Keratinocyte (primary cell): ENCODE measurements at regions not wholly inside any gene's neighbourhood (a gene's known extent, or its start where the extent isn't known, plus 50 kb on each side); places are given as distances from the start of the nearest gene placed in this dataset.

Source experiments
- EZH2 ChIP-seq: IDR thresholded peaks from one replicate; pipeline ENCODE4 v1.6.1; 2012; ENCODE audit warnings: inconsistent platforms, mild to moderate bottlenecking, low read length, moderate library complexity
- TF ChIP-seq, protein P1 (sequence below), 3 experiments: IDR thresholded peaks in 1 of 3; conservative IDR thresholded peaks in 1 of 3; optimal IDR thresholded peaks in 1 of 3; 2 replicates in 2 of 3; 3 replicates in 1 of 3; pipeline versions ENCODE3 to v1.5.1; 2011; ENCODE audit warnings: low read length in 3 of 3, mild to moderate bottlenecking in 3 of 3, moderate library complexity in 2 of 3, control low read depth in 1 of 3, inconsistent platforms in 1 of 3; ENCODE audit not compliant: insufficient read depth in 2 of 3; ENCODE audit errors: extremely low read depth in 1 of 3

DNA sequence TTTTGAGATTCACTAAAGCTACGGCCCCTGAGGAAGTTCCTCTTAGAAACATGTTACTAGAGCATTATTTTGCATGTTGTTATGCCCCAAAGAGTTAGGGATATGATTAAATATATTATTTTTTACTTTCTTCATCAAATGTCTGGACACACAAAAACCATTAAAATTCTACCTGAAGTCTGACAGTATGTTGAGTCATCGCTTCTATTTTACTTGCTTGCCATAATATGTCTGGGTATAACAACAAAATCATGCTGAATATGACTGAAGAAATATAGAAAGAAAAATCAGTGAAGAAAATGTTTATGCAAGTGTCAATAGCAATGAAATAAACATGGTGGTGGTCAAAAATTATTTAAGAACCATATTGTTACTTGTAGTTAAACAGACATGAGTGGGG lies 1818.5 kb upstream of the ADGRL3 start:
- TF ChIP-seq, protein P1, sequence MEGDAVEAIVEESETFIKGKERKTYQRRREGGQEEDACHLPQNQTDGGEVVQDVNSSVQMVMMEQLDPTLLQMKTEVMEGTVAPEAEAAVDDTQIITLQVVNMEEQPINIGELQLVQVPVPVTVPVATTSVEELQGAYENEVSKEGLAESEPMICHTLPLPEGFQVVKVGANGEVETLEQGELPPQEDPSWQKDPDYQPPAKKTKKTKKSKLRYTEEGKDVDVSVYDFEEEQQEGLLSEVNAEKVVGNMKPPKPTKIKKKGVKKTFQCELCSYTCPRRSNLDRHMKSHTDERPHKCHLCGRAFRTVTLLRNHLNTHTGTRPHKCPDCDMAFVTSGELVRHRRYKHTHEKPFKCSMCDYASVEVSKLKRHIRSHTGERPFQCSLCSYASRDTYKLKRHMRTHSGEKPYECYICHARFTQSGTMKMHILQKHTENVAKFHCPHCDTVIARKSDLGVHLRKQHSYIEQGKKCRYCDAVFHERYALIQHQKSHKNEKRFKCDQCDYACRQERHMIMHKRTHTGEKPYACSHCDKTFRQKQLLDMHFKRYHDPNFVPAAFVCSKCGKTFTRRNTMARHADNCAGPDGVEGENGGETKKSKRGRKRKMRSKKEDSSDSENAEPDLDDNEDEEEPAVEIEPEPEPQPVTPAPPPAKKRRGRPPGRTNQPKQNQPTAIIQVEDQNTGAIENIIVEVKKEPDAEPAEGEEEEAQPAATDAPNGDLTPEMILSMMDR (optimal IDR thresholded peaks at IDR 0.05 in 1 of 3, IDR thresholded peaks at IDR 0.05 in 1 of 3, conservative IDR thresholded peaks at IDR 0.05 in 1 of 3; ENCODE audit: extremely low read depth in 1 of 3, insufficient read depth in 2 of 3, low read length in 3 of 3), result no peak
- no peak for TF ChIP-seq EZH2
